ENCODE measurements at regions not wholly inside any gene's neighbourhood (a gene's known extent, or its start where the extent isn't known, plus 50 kb on each side); places are given as distances from the start of the nearest gene placed in this dataset.

DNA sequence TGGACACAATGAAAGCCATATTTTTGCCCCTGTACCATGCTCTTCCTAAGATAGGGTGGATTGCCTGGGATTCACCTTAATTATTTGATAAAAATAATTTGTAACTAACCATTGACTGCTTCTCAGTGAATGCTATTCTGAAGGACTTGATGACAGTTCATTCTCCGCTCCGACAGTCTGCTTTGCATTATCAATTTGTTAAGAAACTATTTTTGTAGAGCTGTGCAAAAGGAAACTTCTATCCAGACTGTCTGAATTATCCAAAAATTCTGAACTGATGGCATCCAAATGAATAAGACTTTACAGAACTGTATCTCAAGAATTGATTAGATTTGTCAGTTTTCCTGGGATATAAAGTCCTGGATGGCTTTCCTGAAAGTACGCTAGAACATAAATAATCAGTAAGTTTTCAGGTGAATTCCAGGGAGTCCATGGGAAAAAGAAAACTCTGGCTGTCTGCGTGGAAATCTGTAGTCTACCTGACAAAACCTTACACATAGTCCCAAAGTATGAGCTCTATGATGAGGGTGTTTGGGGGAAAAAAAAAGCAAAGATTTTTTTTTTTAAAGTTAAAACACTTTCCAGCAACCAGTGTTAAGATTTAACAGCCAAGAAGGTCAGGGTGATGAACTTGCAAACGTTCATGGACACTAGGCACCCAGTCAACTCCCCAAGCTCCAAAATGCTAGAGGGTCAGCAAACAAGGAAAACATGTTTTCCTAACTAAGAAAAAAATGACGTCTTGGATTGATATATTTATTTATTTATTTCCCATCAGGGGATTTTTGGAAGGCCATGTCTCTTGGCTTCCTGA is 291.1 kb upstream of the TBX3 start:
- DNase-seq (ENCODE audit: low read depth), result no peak
- TF ChIP-seq POLR2A (IDR thresholded peaks at IDR 0.05; ENCODE audit: extremely low read depth, insufficient read length), result no peak
- TF ChIP-seq, protein P1, sequence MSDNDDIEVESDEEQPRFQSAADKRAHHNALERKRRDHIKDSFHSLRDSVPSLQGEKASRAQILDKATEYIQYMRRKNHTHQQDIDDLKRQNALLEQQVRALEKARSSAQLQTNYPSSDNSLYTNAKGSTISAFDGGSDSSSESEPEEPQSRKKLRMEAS (IDR thresholded peaks at IDR 0.05; ENCODE audit: low read depth, low read length), result no peak
- no peak for TF ChIP-seq MYC (IDR thresholded peaks at IDR 0.05; ENCODE audit: low read depth, low read length)
- TF ChIP-seq, protein P2, sequence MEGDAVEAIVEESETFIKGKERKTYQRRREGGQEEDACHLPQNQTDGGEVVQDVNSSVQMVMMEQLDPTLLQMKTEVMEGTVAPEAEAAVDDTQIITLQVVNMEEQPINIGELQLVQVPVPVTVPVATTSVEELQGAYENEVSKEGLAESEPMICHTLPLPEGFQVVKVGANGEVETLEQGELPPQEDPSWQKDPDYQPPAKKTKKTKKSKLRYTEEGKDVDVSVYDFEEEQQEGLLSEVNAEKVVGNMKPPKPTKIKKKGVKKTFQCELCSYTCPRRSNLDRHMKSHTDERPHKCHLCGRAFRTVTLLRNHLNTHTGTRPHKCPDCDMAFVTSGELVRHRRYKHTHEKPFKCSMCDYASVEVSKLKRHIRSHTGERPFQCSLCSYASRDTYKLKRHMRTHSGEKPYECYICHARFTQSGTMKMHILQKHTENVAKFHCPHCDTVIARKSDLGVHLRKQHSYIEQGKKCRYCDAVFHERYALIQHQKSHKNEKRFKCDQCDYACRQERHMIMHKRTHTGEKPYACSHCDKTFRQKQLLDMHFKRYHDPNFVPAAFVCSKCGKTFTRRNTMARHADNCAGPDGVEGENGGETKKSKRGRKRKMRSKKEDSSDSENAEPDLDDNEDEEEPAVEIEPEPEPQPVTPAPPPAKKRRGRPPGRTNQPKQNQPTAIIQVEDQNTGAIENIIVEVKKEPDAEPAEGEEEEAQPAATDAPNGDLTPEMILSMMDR (IDR thresholded peaks at IDR 0.05; ENCODE audit: low read depth, low read length), result no peak
- no peak overlapping the region for H3K4me3 ChIP-seq (ENCODE audit: low read depth, low read length)

DNA sequence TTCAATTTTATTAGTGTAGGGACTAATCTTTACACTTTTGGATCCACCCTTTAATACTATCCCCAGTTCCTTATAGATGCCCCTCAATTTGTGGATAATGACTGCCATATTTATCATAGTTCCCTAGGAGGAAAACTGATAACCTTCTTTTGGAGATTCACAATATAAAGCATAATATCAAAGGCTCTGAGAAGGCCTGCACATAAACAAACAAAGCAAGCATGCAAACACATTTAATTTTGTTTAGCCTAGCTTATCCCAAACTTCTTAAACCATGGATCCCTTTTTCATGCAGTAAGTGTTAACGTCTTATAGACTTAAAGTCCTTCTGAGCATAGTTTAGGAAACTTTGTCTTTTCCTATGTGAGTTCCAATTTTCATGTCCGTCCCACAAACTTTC is 290.4 kb upstream of the TBX3 start:
- DNase-seq (ENCODE audit: low read depth), result no peak
- TF ChIP-seq MYC (IDR thresholded peaks at IDR 0.05; ENCODE audit: low read depth, low read length), result no peak
- TF ChIP-seq POLR2A (IDR thresholded peaks at IDR 0.05; ENCODE audit: extremely low read depth, insufficient read length), result no peak
- TF ChIP-seq, protein P2 (IDR thresholded peaks at IDR 0.05; ENCODE audit: low read depth, low read length), result no peak
- H3K4me3 ChIP-seq (ENCODE audit: low read depth, low read length), result no peak overlapping the region

DNA sequence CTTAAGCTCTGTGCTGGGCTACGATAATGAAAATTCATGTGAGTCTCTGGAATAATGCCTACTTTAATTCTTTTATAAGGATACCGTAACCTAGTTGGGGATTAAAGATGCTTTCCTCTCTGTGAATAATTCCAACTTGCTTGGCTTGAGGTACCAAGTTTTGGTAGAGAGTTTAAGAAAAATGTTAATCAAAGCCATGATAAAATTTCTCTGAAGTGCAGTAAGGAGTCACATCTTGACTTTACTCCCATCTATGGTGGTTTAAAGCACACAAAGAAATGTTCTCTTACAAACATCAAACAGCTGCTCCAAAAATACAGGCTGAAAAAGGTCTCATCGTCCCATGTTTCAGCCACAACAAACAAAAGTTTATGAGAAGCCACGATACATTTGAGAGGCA is 284.8 kb upstream of the TBX3 start:
- DNase-seq (ENCODE audit: low read depth), result no peak
- TF ChIP-seq POLR2A (IDR thresholded peaks at IDR 0.05; ENCODE audit: extremely low read depth, insufficient read length) (no peak), MYC (IDR thresholded peaks at IDR 0.05; ENCODE audit: low read depth, low read length) (no peak)
- TF ChIP-seq, protein P1 (IDR thresholded peaks at IDR 0.05; ENCODE audit: low read depth, low read length), result no peak
- TF ChIP-seq, protein P2 (IDR thresholded peaks at IDR 0.05; ENCODE audit: low read depth, low read length), result no peak
- H3K4me3 ChIP-seq (ENCODE audit: low read depth, low read length), result no peak overlapping the region

DNA sequence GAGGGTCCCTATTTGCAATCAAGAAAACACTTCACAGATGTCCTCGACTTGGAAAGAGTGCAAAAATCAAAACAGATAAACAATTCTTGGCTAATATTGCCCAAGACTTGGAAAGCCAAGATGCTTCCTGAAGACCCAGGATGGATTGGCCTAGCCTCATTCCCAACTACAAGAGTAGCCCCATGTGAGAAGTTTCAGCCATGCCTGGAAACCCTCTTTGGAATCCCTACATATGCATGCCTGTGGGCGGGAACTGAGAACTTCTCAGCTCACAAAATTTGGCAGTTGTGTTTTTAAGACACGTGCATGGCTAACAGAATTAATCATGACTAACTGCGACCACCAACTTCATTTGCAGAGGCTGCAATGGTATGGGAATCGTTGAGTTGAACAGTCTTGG is 283.2 kb upstream of the TBX3 start:
- DNase-seq (ENCODE audit: low read depth), result no peak
- H3K4me3 ChIP-seq (ENCODE audit: low read depth, low read length), result no peak overlapping the region
- TF ChIP-seq MYC (IDR thresholded peaks at IDR 0.05; ENCODE audit: low read depth, low read length), result no peak
- TF ChIP-seq, protein P2 (IDR thresholded peaks at IDR 0.05; ENCODE audit: low read depth, low read length), result no peak
- TF ChIP-seq POLR2A (IDR thresholded peaks at IDR 0.05; ENCODE audit: extremely low read depth, insufficient read length), result no peak
- TF ChIP-seq, protein P1 (IDR thresholded peaks at IDR 0.05; ENCODE audit: low read depth, low read length), result no peak

DNA sequence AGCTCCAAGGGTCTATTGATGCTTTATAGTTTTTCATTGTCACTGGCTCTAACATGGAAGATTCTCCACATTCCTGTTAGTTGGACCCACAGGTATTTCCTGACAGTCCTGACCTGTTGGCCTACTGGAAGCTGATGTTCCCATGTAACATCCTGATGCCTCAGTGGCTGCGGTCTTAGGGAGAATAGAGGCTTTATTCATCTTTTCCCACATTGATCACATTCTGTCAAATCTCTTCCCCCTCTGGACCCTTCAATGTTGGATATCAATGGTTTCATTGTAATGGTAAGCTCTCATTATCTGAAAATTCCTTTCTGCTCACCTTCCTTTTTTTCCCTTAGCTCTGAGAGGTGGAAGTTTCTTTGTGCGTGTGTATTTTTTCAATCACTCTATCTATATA is 280.9 kb upstream of the TBX3 start:
- no peak for DNase-seq (ENCODE audit: low read depth)
- H3K4me3 ChIP-seq (ENCODE audit: low read depth, low read length), result no peak overlapping the region
- TF ChIP-seq, protein P1 (IDR thresholded peaks at IDR 0.05; ENCODE audit: low read depth, low read length), result no peak
- TF ChIP-seq, protein P2 (IDR thresholded peaks at IDR 0.05; ENCODE audit: low read depth, low read length), result no peak
- no peak for TF ChIP-seq MYC (IDR thresholded peaks at IDR 0.05; ENCODE audit: low read depth, low read length)
